ENCODE measurements at regions not wholly inside any gene's neighbourhood (a gene's known extent, or its start where the extent isn't known, plus 50 kb on each side); places are given as distances from the start of the nearest gene placed in this dataset.
"Not testable (repeated sequence)": the region's sequence is repeated elsewhere in the genome, so short reads cannot be mapped to it uniquely, and the experiment has no call there.

- no peak for DNase-seq (ENCODE audit: low spot score)
Measured at GRCh38 chr13:50599927-50600326, 243.6 kb downstream of the DLEU7 start.

- DNase-seq (ENCODE audit: low spot score) = no peak
Measured at GRCh38 chr13:50608370-50608769, 235.1 kb downstream of the DLEU7 start.

GRCh38 chr13:50609011-50609410, 234.5 kb downstream of the DLEU7 start:
- no peak for DNase-seq (ENCODE audit: low spot score)

GRCh38 chr13:50610238-50610637, 233.3 kb downstream of the DLEU7 start:
- no peak for DNase-seq (ENCODE audit: low spot score)

GRCh38 chr13:50611117-50611781, 232.2 kb downstream of the DLEU7 start:
- DNase-seq (ENCODE audit: low spot score) = no peak

GRCh38 chr13:50612717-50613116, 230.8 kb downstream of the DLEU7 start:
- no peak for DNase-seq (ENCODE audit: low spot score)

- peak; percentile 8 for DNase-seq (ENCODE audit: low spot score)
Measured at GRCh38 chr13:50613356-50613831, 230.1 kb downstream of the DLEU7 start.

- DNase-seq (ENCODE audit: low spot score) = no peak
Measured at GRCh38 chr13:50615234-50615633, 228.3 kb downstream of the DLEU7 start.

- DNase-seq (ENCODE audit: low spot score) = peak; percentile 28
Measured at GRCh38 chr13:50616101-50616500, 227.4 kb downstream of the DLEU7 start.

GRCh38 chr13:50617134-50617721, 226.3 kb downstream of the DLEU7 start:
- DNase-seq (ENCODE audit: low spot score) = peak; percentile 82

- no peak for DNase-seq (ENCODE audit: low spot score)
Measured at GRCh38 chr13:50618206-50618605, 225.3 kb downstream of the DLEU7 start.

- peak; percentile 63 for DNase-seq (ENCODE audit: low spot score)
Measured at GRCh38 chr13:50626101-50626547, 217.4 kb downstream of the DLEU7 start.

GRCh38 chr13:50627111-50627510, 216.4 kb downstream of the DLEU7 start:
- DNase-seq (ENCODE audit: low spot score) = no peak

GRCh38 chr13:50628512-50628911, 215.0 kb downstream of the DLEU7 start:
- not testable (repeated sequence) for DNase-seq (ENCODE audit: low spot score)

- DNase-seq (ENCODE audit: low spot score) = no peak
Measured at GRCh38 chr13:50629497-50629896, 214.0 kb downstream of the DLEU7 start.

- no peak for DNase-seq (ENCODE audit: low spot score)
Measured at GRCh38 chr13:50629966-50630365, 213.5 kb downstream of the DLEU7 start.

GRCh38 chr13:50631041-50631440, 212.5 kb downstream of the DLEU7 start:
- DNase-seq (ENCODE audit: low spot score) = no peak

- no peak for DNase-seq (ENCODE audit: low spot score)
Measured at GRCh38 chr13:50634339-50634738, 209.2 kb downstream of the DLEU7 start.

GRCh38 chr13:50635504-50635903, 208.0 kb downstream of the DLEU7 start:
- DNase-seq (ENCODE audit: low spot score) = no peak

GRCh38 chr13:50636007-50636704, 207.3 kb downstream of the DLEU7 start:
- DNase-seq (ENCODE audit: low spot score) = no peak

- DNase-seq (ENCODE audit: low spot score) = no peak
Measured at GRCh38 chr13:50643060-50643459, 200.4 kb downstream of the DLEU7 start.

GRCh38 chr13:50644081-50644871, 199.2 kb downstream of the DLEU7 start:
- no peak for DNase-seq (ENCODE audit: low spot score)
